ENCODE measurements at regions not wholly inside any gene's neighbourhood (a gene's known extent, or its start where the extent isn't known, plus 50 kb on each side); places are given as distances from the start of the nearest gene placed in this dataset.
A peak's percentile ranks its signal among the peaks of the same experiment; 100 is the strongest.

GRCh38 chr14:76974365-76974764 is 54.1 kb downstream of the IRF2BPL start:
- DNase-seq: no peak

GRCh38 chr14:76971549-76971948 is 57.0 kb downstream of the IRF2BPL start:
- DNase-seq: no peak

GRCh38 chr14:76968621-76969063 is 59.9 kb downstream of the IRF2BPL start:
- no peak for DNase-seq

GRCh38 chr14:76967788-76968187 is 60.7 kb downstream of the IRF2BPL start:
- DNase-seq: no peak

- no peak for DNase-seq
Observed at GRCh38 chr14:76965232-76965631, 63.3 kb downstream of the IRF2BPL start.

GRCh38 chr14:76964695-76965094 is 63.8 kb downstream of the IRF2BPL start:
- DNase-seq: no peak

- no peak for DNase-seq
Observed at GRCh38 chr14:76963372-76963771, 65.1 kb downstream of the IRF2BPL start.

GRCh38 chr14:76962303-76962660 is 66.2 kb downstream of the IRF2BPL start:
- no peak for DNase-seq

- DNase-seq: peak; percentile 32
Observed at GRCh38 chr14:76961631-76962302, 66.7 kb downstream of the IRF2BPL start.

GRCh38 chr14:76958980-76959710 is 69.4 kb downstream of the IRF2BPL start:
- DNase-seq: no peak

GRCh38 chr14:76958020-76958979 is 70.2 kb downstream of the IRF2BPL start:
- DNase-seq: peak; percentile 21

- DNase-seq: no peak
Observed at GRCh38 chr14:76957224-76957891, 71.2 kb downstream of the IRF2BPL start.

- DNase-seq: peak; percentile 93
Observed at GRCh38 chr14:76956316-76957090, 72.0 kb downstream of the IRF2BPL start.

- DNase-seq: no peak
Observed at GRCh38 chr14:76955575-76956315, 72.8 kb downstream of the IRF2BPL start.

- DNase-seq: no peak
Observed at GRCh38 chr14:76954394-76955190, 73.9 kb downstream of the IRF2BPL start.

- DNase-seq: no peak
Observed at GRCh38 chr14:76953311-76953945, 75.1 kb downstream of the IRF2BPL start.

GRCh38 chr14:76951166-76951565 is 77.3 kb downstream of the IRF2BPL start:
- no peak for DNase-seq

- no peak for DNase-seq
Observed at GRCh38 chr14:76950055-76951020, 78.2 kb downstream of the IRF2BPL start.

GRCh38 chr14:76948976-76949375 is 79.5 kb downstream of the IRF2BPL start:
- DNase-seq: no peak

Data from NCI-H1436 (cell line).